HG03025 (cell line): ENCODE measurements at regions not wholly inside any gene's neighbourhood (a gene's known extent, or its start where the extent isn't known, plus 50 kb on each side); places are given as distances from the start of the nearest gene placed in this dataset.
"Not testable (repeated sequence)": the region's sequence is repeated elsewhere in the genome, so short reads cannot be mapped to it uniquely, and the experiment has no call there.

Source experiments
- ATAC-seq: cut with Tn5 transposase; IDR thresholded peaks from one replicate; pipeline ENCODE4 v1.9.1; 2021; ENCODE audit warnings: mild to moderate bottlenecking, moderate library complexity; ENCODE audit not compliant: unreplicated experiment, low FRiP score

DNA sequence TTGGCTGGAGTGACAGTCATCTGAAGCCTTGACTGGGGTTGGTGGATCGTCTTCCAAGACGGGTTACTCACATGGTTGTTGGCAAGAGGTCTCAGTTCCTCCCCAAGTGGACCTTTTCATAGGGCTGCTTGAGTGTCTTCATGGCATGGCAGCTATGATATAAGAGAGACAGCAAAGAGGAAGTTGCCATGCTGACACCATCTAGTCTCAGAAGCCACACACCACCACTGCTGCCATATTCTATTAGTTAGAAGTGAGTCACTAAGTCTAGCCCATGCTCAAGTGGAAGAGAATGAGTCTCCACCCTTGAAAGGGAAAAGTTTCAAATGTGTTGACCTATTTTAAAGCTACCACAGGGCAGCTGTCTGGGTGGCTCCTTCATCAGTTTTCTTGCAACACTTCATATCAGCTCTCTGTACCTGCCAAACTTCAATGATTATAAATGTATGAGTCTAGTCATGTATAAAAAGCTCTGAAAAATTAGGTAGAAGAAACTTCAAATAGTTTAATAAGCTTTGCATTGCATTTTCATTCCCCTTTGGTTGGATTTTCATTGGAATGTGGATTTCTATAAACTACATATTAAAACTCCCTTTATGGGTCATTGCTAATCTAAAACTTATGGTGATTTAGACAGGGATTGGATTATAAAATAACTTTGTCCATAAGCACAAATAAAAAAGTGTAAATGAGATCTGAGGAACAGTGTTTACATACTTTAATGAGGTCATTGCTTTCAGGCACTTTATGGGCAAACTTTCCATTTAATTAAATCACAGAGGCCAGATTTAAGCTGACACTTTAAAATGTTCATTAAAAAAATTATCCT is 68.0 kb upstream of the ATXN3L start:
- no peak for ATAC-seq

DNA sequence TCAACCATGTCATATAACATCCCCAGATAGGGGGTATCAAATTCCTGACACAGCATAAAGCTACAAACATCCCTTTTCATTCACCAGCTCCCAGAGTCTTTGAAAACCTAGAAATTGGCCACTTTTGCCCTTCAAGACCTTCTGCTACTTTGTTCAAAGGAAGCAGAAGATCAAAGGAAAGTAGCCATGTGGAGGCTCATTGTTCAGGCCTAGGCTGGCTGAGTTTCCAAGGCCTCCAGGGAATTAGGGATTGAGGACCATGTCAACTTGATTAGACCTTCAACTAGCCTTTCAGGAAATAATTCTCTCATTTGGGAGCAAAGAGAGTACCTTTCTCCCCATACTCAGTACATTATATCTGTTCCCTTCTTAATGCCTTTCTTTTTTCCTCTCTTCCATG is 66.8 kb upstream of the ATXN3L start:
- no peak for ATAC-seq

DNA sequence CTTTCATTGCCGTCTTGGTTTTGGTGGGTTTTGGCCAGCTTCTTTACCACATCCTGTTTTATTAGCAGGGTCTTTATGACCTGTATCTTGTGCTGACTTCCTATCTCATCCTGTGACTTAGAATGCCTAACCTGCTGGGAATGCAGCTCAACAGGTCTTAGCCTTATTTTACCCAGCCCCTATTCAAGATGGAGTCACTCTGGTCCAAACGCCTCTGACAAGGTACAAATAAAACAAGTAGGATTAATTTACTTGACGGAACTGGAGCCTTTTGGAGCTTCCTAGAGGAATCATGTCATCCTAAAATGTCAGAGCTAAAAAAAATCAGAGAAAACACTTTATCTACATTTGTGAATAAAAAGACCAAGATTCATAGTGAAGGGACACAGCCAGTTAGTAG is 66.2 kb upstream of the ATXN3L start:
- no peak for ATAC-seq

DNA sequence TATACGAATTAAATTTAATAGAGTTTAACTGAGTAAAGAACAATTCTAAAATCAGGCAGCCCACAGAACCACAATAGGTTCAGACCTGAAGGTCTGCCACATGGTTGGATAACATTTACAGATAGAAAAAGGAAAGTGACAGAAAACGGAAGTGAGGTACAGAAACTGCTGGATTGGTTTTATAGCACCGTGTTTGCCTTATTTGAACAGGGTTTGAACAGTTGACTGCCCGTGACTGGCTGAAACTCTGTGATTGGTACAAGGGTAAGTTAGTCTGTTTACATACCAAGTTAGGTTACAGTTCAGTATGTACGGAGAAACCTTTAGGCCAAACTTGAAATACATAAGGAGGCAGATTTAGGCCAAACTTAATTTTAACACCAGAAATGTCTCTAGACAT is 64.1 kb upstream of the ATXN3L start:
- ATAC-seq: no peak

DNA sequence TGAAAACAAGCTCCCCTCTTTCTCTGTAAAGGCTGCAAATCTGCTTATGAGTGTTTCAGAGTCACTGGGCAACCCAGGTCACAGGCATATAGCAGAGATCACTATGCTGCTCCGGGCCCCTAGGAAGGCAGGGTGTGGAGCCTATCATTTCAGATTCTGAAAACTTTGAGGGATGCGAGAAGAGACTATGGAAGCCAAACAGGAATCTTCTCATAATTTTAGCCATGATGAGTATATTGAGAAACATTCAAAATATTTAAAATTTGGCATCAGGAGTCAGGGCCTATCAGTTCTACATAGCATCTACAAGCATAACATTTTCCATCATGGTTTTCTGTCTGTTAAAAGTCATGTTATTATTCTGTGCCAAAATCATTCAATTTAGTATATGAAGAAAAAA is 61.7 kb upstream of the ATXN3L start:
- no peak for ATAC-seq

DNA sequence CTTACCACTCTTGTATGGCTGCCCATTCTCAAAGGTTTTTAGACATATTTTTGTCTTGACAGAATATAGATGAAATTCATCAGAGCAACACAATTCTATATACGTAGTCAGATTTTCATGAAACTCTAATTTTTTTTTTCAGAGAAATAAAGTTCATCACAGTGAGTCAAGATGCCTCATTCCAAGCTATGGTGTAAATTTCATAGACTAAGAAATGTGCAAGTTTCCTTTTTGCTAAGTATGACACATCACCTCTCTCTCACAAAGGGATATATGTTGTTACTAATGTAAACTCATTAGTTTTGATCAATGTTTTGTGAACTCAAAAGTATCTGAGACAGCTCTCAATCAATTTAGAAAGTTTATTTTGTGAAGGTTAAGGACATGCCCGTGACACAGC is 60.4 kb upstream of the ATXN3L start:
- no peak for ATAC-seq

DNA sequence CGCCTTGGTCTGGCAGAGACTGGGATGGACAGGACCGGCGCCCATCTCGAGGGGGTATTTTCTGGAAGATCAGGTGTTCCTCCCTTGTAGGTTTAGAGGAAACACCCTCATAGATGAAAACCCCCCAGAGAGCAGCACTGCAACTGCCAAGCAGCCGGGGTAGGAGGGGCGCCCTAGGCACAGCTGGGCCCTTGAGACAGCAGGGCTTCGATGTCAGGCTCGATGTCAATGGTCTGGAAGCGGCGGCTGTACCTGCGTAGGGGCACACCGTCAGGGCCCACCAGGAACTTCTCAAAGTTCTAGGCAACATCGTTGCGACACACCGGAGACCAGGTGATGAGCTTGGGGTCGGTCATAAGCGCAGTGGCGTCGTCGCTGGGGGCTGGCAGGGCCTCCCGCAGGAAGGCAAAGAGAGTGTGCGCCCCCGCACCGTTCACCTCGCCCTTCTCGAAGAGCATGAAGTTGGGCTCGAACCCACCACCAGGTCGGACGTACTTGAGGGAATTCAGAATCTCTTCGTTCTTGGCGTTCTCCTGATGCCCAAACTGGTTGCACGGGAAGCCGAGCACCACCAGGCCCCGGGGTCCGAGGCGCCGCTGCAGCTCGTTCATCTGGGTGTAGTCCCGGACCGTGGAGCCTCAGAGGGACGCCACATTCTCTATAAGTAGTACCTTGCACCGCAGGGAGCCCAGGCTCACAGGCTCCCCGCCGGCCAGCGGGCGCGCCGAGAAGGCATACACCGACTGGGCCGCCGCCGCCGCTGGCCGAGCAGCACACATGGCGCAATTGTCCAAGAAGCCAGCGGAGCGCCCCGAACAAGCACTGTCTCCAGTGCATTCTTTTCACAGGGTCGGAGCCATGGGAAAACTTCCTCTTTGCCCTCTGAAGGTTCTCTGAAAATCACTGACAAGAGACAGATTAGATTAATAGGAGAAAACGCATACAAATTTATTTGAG is 59.0 kb upstream of the ATXN3L start:
- not testable (repeated sequence) for ATAC-seq

DNA sequence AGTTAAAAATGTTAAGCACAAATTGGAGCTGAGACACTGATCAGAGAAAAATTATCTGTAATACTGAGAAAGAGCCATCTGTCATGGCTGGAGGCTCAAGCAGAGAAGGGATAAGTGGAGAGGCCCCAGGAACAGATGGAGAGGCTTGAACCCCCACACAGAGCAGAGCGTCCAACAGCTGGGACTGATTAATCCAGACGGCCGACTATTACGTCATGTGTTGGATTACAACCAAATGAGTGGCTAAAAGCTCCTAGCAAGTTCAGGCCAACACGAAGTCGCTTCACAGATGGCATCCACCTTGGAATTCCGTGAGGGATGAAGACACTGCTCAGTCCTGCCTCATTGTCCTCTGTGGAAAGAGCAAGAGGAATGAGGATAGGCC is 57.7 kb upstream of the ATXN3L start:
- no peak for ATAC-seq

DNA sequence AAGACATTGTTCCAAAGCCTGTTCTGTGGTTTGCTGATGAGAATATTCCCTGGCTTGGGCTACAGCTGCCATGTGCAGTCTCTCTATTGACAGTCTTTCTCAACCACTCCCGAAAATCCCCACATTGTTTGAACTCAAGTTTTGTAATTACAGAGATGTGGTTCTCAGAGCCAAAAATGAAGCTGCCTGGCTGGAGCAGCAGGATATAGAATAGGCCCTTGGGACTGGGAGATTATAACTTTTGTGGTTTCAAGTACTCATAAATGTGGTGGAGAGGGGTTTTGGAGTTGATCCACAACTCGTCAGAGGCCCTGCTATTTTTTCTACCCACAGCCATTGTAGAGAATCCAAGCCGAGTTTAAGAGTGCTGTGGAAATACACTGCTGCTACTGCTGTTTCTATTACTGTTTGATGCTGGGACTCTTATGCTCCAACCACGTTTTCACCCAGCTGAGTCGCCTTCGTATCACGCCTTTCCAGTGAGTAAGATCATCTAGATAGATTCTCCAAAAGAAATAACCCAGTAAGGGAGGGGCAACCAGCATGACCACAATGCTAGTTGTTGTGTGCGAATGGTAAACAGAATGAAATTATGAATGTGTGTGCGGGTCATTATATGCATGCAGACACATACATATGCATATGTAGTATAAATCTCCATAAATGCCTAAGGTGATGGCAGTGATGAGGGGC is 57.1 kb upstream of the ATXN3L start:
- no peak for ATAC-seq

DNA sequence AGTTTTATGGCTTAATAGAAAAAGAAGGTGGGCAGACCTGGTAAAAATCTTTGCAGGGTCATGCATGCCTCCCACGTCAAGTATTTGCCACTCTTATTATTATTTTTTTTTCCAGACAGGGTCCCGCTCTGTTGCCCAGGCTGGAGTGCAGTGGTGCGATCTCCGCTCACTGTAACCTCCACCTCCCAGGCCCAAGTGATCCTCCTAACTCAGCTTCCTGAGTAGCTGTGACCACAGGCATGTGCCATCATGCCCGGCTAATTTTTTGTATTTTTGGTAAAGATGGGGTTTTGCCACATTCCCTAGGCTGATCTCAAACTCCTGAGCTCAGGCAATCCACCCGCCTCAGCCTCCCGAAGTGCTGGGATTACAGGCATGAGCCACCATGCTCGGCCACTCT is 55.7 kb upstream of the ATXN3L start:
- not testable (repeated sequence) for ATAC-seq

DNA sequence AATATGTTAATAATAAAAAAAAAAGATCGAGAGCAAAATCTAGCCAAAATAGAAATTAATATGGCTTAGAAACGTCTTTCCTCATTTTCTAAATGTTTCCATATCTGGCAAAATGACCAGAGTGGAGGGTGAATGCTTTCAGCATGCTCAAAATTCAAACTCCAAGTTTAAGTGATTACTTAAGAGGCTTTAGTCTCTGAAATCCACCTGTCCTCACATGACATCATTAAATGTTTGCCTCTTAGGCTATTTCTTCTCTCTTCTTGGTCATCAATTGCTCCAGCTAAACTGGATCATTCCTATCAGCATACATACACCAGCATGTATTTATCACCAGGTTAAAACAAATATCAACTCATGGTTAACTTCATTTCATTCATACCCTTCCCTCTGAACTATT is 54.5 kb upstream of the ATXN3L start:
- ATAC-seq: no peak

DNA sequence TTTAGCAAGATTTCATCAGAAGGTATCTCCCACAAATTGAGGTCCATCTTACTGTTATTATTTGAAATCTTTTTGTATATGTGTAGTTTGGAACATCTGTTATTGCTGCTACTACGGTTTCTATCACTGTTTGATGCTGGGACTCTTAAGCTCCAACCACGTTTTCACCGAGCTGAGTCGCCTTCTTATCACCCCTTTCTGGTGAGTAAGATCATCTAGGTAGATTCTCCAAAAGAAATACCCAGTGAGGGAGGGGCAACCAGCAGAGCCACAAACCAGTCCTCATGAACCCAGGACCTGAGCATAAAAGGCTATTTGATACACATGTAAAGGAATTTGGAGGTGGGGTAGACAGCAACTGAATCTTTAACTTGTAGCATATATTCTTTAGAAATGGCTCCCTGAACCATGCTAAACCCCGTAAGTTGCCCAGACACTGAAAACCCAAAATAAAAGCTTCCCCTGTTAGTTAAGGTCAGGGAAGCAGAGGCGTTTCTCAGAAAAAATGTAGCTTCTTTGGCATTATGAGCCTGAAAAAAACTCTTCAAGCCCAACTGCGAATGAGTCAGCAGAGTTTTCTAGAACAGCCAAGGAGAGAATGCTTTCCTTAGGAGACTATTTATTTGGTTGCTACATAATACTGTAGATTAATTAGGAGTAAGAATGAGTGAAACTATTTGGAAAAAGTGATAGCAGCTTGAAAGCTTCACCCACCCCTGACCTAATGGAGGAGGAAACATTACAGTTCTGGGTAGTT is 53.8 kb upstream of the ATXN3L start:
- no peak for ATAC-seq

DNA sequence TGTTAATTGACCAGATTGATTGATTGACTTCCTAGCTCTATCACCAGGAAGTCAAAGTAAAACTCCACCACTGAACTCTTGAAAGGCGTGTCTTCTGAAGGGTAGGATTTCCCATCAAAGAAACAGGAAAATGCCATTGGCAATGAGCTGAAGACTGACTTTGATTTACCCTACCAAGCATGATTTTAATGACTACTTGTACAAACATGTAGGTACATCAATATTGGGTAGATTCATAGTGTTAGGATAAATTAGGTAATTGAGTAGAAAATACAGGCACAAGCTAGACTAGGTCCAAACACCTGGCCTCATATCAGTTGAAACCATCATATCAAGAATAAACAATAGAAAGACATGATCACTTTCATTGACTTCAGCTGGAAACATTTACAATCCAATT is 53.2 kb upstream of the ATXN3L start:
- ATAC-seq: no peak

DNA sequence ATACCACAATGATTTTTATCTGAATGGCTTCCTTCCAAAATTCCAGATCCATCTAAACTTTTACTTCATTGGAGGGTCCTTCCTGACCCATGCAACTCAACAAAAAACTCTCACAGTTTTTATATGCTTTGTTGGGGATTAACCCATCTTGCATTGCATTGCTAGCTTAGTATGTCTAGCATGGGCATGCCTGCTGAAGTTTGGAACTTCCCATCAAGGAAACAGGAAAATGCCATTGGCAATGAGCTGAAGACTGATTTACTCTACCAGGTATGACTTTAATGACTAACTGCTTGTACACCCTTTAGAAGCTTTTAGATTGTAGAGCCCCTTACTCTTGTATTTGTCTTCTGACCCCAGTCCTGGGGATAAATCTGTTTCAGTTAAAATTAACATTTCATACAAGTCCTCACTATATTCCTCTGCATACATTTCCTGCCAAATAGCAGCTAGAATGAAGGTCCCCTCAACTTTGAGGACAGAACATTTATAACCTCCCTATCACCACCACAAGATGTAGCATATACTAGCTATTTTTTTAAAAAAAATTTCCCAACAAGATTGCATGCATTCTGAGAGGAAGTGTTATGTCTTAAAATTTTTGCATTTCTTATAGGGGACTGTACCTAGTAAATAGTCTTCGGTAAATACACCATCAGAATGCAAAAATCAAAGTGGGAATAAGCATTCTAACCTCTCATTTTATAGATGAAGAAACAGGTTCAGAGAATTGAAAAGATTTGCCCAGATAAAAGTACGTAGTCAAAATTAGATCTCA is 52.5 kb upstream of the ATXN3L start:
- ATAC-seq: no peak

DNA sequence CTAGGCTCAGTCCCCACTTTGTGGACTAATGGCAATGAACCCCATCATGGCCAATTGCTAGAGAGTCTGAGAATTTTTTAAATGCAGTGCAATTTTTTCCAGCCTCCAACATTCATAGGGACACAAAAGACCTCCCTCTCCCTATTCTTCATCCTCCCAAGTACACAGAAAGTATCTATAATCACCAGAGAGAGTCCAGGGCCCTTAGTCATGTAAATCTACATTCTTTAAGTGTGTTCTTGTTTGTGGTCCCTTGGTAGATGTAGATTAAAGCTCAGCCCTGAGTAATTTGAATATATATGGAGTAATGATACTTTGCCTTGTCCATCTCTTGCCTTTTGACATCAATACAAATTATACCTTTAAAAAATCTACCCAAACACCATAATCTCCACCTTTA is 51.3 kb upstream of the ATXN3L start:
- ATAC-seq: no peak

DNA sequence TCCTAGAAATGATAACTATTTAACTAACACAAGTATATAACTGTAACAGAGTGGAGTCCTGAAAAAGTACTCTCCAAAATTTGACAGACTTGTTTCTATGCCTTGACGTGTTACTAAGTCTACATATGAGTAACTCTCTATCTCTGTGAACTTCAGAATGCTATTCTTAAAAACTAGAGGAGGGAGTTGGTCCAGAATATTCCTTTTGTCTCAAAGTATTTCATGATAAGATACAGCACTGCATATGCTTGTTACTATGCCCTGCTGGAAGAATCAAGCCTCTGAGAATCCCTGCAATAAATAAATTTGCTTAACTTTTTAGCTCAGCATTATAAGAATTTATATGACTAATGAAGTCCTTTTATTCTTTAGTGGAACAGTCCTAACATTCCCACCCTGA is 50.9 kb upstream of the ATXN3L start:
- ATAC-seq: no peak
